ENCODE measurements at regions not wholly inside any gene's neighbourhood (a gene's known extent, or its start where the extent isn't known, plus 50 kb on each side); places are given as distances from the start of the nearest gene placed in this dataset.

- H4K20me1 ChIP-seq (ENCODE audit: control insufficient read depth, extremely low read depth, insufficient read depth, low read length) = no peaks in the 10 kb centered on the region
- H3K4me1 ChIP-seq (ENCODE audit: control insufficient read depth, extremely low read depth, insufficient read depth, low read length) = no peaks in the 10 kb centered on the region
- H3K27me3 ChIP-seq (ENCODE audit: control insufficient read depth, insufficient read depth, low read length) = no peaks in the 10 kb centered on the region
- H2AFZ ChIP-seq (ENCODE audit: low read length) = no peak overlapping the region
- H3K79me2 ChIP-seq (ENCODE audit: control insufficient read depth, insufficient read depth, low read length) = no peaks in the 10 kb centered on the region
- no peak overlapping the region for H3K27ac ChIP-seq (ENCODE audit: insufficient read depth, low read length)
- no peaks in the 10 kb centered on the region for H3K36me3 ChIP-seq (ENCODE audit: control insufficient read depth, insufficient read depth, low read length)
- no peaks in the 10 kb centered on the region for H3K9me3 ChIP-seq (ENCODE audit: control insufficient read depth, insufficient read depth, low read depth, low read length)
- H3K4me3 ChIP-seq (replicated peaks in 1 of 4; ENCODE audit: control extremely low read depth in 1 of 4, insufficient read depth in 1 of 4, low read depth in 3 of 4, low read length in 4 of 4) = no peak overlapping the region
- H3K4me2 ChIP-seq (ENCODE audit: extremely low read depth, insufficient read depth, low read length) = no peak overlapping the region
- no peak overlapping the region for H3K9ac ChIP-seq (ENCODE audit: insufficient read depth, low read length)
- TF ChIP-seq CTCF (conservative IDR thresholded peaks at IDR 0.05 in 1 of 2, IDR thresholded peaks at IDR 0.05 in 1 of 2; ENCODE audit: low read depth in 1 of 2, low read length in 2 of 2) = no peak
- TF ChIP-seq EZH2 (IDR thresholded peaks at IDR 0.05; ENCODE audit: low read length, missing control alignments) = no peak
- no peak for DNase-seq (ENCODE audit: low read depth in 2 of 2)
These were observed 427.1 kb downstream of the HAPSTR1 start for GRCh38 chr16:9518581-9518980.

GRCh38 chr16:9521749-9522370, 430.4 kb downstream of the HAPSTR1 start:
- H3K27me3 ChIP-seq (ENCODE audit: control insufficient read depth, insufficient read depth, low read length) = no peaks in the 10 kb centered on the region
- no peaks in the 10 kb centered on the region for H4K20me1 ChIP-seq (ENCODE audit: control insufficient read depth, extremely low read depth, insufficient read depth, low read length)
- TF ChIP-seq CTCF (conservative IDR thresholded peaks at IDR 0.05 in 1 of 2, IDR thresholded peaks at IDR 0.05 in 1 of 2; ENCODE audit: low read depth in 1 of 2, low read length in 2 of 2) = no peak
- no peak for TF ChIP-seq EZH2 (IDR thresholded peaks at IDR 0.05; ENCODE audit: low read length, missing control alignments)
- no peaks in the 10 kb centered on the region for H3K9me3 ChIP-seq (ENCODE audit: control insufficient read depth, insufficient read depth, low read depth, low read length)
- no peak overlapping the region for H3K4me3 ChIP-seq (replicated peaks in 1 of 4; ENCODE audit: control extremely low read depth in 1 of 4, insufficient read depth in 1 of 4, low read depth in 3 of 4, low read length in 4 of 4)
- no peaks in the 10 kb centered on the region for H3K79me2 ChIP-seq (ENCODE audit: control insufficient read depth, insufficient read depth, low read length)
- H3K27ac ChIP-seq (ENCODE audit: insufficient read depth, low read length) = no peak overlapping the region
- no peaks in the 10 kb centered on the region for H3K36me3 ChIP-seq (ENCODE audit: control insufficient read depth, insufficient read depth, low read length)
- no peak overlapping the region for H2AFZ ChIP-seq (ENCODE audit: low read length)
- H3K4me2 ChIP-seq (ENCODE audit: extremely low read depth, insufficient read depth, low read length) = no peak overlapping the region
- H3K4me1 ChIP-seq (ENCODE audit: control insufficient read depth, extremely low read depth, insufficient read depth, low read length) = no peaks in the 10 kb centered on the region
- H3K9ac ChIP-seq (ENCODE audit: insufficient read depth, low read length) = no peak overlapping the region
- DNase-seq (ENCODE audit: low read depth in 2 of 2) = no peak

- no peaks in the 10 kb centered on the region for H3K36me3 ChIP-seq (ENCODE audit: control insufficient read depth, insufficient read depth, low read length)
- H3K4me3 ChIP-seq (replicated peaks in 1 of 4; ENCODE audit: control extremely low read depth in 1 of 4, insufficient read depth in 1 of 4, low read depth in 3 of 4, low read length in 4 of 4) = no peak overlapping the region
- TF ChIP-seq CTCF (conservative IDR thresholded peaks at IDR 0.05 in 1 of 2, IDR thresholded peaks at IDR 0.05 in 1 of 2; ENCODE audit: low read depth in 1 of 2, low read length in 2 of 2) = no peak
- TF ChIP-seq EZH2 (IDR thresholded peaks at IDR 0.05; ENCODE audit: low read length, missing control alignments) = no peak
- H3K9ac ChIP-seq (ENCODE audit: insufficient read depth, low read length) = no peak overlapping the region
- H3K4me2 ChIP-seq (ENCODE audit: extremely low read depth, insufficient read depth, low read length) = no peak overlapping the region
- no peak overlapping the region for H2AFZ ChIP-seq (ENCODE audit: low read length)
- H3K27ac ChIP-seq (ENCODE audit: insufficient read depth, low read length) = no peak overlapping the region
- no peaks in the 10 kb centered on the region for H3K79me2 ChIP-seq (ENCODE audit: control insufficient read depth, insufficient read depth, low read length)
- no peaks in the 10 kb centered on the region for H3K27me3 ChIP-seq (ENCODE audit: control insufficient read depth, insufficient read depth, low read length)
- no peaks in the 10 kb centered on the region for H3K4me1 ChIP-seq (ENCODE audit: control insufficient read depth, extremely low read depth, insufficient read depth, low read length)
- H3K9me3 ChIP-seq (ENCODE audit: control insufficient read depth, insufficient read depth, low read depth, low read length) = no peaks in the 10 kb centered on the region
- H4K20me1 ChIP-seq (ENCODE audit: control insufficient read depth, extremely low read depth, insufficient read depth, low read length) = no peaks in the 10 kb centered on the region
- no peak for DNase-seq (ENCODE audit: low read depth in 2 of 2)
These were observed 431.2 kb downstream of the HAPSTR1 start for GRCh38 chr16:9522614-9523013.

Measured in fibroblast of lung (primary cell).